OCI-LY1 (cell line): ENCODE measurements at regions not wholly inside any gene's neighbourhood (a gene's known extent, or its start where the extent isn't known, plus 50 kb on each side); places are given as distances from the start of the nearest gene placed in this dataset.

Experiments used
- EZH2 ChIP-seq: fragments of 200-600 bp; sonication (generic), shearing (Covaris generic); IDR thresholded peaks from 2 replicates; pipeline ENCODE4 v1.8.0; 2017; ENCODE audit warnings: borderline replicate concordance, mixed run types, mild to moderate bottlenecking, antibody characterized with exemption, low read length, moderate library complexity, mixed read lengths
- TF ChIP-seq, protein P1 (sequence below): fragments of 200-600 bp; sonication (generic), shearing (Covaris generic); IDR thresholded peaks from 2 replicates; pipeline ENCODE4 v1.5.1; 2017; ENCODE audit warnings: mild to moderate bottlenecking, antibody characterized with exemption, low read length, moderate library complexity, mixed read lengths

DNA sequence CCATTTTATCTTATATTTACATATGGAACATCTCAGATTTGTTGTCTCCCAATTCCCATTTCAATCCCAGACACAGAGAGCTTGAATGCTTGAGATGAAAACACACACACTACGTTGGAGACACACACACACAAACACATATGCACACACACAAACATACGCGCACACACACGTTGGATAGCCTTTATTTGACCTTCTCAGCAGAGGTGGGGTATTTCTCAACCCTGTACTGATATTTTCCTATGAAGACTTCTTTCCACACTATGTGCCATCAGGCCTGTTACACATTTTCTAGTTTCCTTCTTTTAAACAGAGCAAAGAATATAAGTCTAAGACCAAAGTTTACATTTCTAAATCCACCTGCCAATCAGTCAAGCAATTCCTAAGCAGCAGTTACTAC, 291.0 kb downstream of the TAF11L14 start:
- TF ChIP-seq, protein P1, sequence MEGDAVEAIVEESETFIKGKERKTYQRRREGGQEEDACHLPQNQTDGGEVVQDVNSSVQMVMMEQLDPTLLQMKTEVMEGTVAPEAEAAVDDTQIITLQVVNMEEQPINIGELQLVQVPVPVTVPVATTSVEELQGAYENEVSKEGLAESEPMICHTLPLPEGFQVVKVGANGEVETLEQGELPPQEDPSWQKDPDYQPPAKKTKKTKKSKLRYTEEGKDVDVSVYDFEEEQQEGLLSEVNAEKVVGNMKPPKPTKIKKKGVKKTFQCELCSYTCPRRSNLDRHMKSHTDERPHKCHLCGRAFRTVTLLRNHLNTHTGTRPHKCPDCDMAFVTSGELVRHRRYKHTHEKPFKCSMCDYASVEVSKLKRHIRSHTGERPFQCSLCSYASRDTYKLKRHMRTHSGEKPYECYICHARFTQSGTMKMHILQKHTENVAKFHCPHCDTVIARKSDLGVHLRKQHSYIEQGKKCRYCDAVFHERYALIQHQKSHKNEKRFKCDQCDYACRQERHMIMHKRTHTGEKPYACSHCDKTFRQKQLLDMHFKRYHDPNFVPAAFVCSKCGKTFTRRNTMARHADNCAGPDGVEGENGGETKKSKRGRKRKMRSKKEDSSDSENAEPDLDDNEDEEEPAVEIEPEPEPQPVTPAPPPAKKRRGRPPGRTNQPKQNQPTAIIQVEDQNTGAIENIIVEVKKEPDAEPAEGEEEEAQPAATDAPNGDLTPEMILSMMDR = no peak
- TF ChIP-seq EZH2 = no peak
